Sciatic nerve (tissue), 2 donors: ENCODE measurements at regions not wholly inside any gene's neighbourhood (a gene's known extent, or its start where the extent isn't known, plus 50 kb on each side); places are given as distances from the start of the nearest gene placed in this dataset.

ENCODE experiments used
- ATAC-seq: fragments of 200-7000 bp; cut with Tn5 transposase; one replicate; pipeline ENCODE4 v1.9.1; 2020; ENCODE audit warnings: mild to moderate bottlenecking, moderate library complexity
- DNase-seq: peaks from one replicate; pipeline ENCODE4 v3.0.0-alpha.2; 2020; ENCODE audit warnings: low spot score
- intact Hi-C: fragments of 100-400 bp; cut with DNase I; formaldehyde crosslinking; loops from one replicate; pipeline ENCODE4 v1.14.2; 2022
- donor health status: DM: no; HTN: no; CAD: no.
- donor health status: DM: no; HTN: no; CAD: no.

- no peak for DNase-seq
- ATAC-seq = no peak
- intact Hi-C loops = no loop called here
Measured at GRCh38 chr2:144290276-144290675, 229.6 kb downstream of the ZEB2 start.

DNA sequence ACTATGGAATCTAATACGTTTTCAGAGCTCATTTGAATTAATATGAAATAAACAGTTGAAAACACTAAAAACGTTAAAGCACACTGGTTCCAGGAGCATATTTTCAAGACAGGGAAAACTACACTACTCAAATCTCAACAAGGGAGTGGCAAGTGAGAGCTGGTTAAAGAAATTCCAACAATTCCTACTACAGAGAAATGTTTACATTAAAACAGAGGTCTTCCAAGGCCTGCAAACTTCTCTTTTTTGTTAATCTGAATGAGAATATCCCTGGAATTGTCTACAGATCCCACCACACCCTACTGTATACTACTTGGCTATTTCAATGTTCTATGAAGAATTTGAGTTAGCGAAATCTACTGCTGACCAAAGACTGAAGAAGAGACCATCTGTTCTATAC lies 231.5 kb downstream of the ZEB2 start:
- intact Hi-C loops = no loop called here
- ATAC-seq (no peak), DNase-seq (no peak)

GRCh38 chr2:144285324-144285723 lies 234.6 kb downstream of the ZEB2 start:
- intact Hi-C loops = no loop called here

DNA sequence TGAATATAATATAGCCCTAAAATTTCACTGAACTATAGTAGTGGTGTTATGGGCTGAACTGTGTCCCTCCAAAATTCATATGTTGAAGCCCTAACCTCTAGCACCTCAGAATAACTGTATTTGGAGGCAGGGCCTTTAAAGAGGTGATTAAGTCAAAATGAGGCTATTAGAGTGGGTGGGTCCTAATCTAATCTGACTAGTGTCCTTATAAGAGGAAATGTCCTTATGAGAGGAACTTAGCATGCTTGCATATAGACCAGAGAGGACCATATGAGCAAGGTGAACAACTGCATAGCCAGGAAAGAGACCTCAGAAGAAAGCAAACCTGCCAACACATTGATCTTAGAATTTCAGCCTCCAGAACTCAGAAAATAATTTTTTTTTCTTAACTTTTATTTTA lies 238.4 kb downstream of the ZEB2 start:
- intact Hi-C loops = no loop called here
- no peak for ATAC-seq
- DNase-seq = no peak

More at GRCh38 chr2:144285324-144285723, 234.6 kb downstream of the ZEB2 start:
- no peak for DNase-seq
- ATAC-seq = no peak

DNA sequence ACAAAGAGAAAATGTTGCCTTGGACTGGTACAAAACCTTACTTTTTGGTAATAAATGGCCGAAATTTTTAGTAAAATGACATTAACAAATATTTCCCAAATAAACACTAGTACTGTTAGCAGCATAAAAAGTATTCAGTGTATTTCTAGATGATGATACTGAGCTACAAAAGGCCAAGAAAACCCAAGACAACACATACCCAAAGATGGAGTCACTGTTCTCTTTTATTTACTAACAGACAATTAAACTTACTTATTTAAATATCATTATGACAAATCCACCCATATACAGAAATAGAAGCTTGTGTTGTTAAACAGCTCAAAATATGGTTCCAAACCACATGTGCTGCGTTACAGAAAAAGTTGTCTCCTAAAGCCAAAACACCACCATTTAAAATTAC lies 239.9 kb downstream of the ZEB2 start:
- intact Hi-C loops = no loop called here
- ATAC-seq (no peak), DNase-seq (no peak)

DNA sequence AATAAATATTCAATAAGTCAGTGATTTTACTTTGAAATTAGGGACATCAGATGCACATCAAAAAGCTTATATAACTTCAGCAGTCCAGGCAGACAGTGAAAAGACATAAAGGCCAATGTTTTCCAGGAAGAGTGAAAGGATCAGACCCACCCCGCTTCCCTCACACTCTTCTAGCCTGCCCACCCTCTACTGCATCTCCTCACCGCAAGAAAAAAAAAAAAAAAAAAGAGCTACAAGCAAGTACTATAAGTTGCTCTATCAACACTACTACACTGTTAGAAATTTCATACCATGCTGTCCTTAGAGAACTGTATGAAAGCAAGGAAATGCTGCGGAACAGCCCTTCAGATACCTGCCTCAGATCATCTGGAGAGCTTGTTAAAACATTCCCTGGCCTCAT lies 240.8 kb downstream of the ZEB2 start:
- ATAC-seq = no peak
- intact Hi-C loops = no loop called here

DNA sequence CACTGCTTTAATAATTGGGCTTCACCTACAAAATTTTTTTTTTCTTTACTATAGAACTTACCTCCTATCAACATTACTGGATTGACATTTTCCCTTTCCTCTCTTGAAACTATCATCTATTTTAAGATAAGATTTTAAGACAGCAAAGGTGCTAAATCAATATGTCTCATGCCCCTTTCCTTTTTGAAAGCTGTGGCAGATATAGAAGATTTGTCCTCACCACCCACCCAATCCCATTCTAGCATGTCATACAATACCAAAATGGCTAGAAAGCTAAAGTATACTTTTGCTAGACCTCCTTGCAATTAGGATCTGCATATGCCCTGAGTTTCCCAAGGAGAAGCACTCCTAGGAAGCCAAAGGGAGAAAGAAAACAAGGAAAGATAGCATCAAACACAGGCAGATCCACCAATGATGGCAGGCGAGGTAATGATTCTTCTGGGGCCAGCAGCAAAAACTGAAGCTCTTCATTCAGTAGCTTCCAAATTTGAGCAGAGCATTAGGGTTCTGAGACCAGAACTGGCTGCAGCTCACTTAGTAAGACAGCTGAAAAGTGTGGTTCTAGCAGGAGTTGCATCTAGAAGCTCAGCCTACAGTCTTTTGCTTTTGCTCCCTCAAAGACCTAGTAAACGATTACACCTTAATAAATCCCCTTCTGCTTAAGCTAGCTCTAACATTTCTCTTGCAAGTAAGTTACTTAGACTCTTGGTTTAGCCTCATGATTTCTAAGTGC lies 242.1 kb downstream of the ZEB2 start:
- ATAC-seq = no peak
- intact Hi-C loops = no loop called here
- no peak for DNase-seq

More for the DNA sequence above, 240.8 kb downstream of the ZEB2 start:
- no peak for DNase-seq

- intact Hi-C loops = no loop called here
- ATAC-seq (no peak), DNase-seq (no peak)
Measured at GRCh38 chr2:144275340-144275739, 244.6 kb downstream of the ZEB2 start.

- intact Hi-C loops = no loop called here
- ATAC-seq (no peak), DNase-seq (no peak)
Measured at GRCh38 chr2:144274131-144274530, 245.8 kb downstream of the ZEB2 start.

DNA sequence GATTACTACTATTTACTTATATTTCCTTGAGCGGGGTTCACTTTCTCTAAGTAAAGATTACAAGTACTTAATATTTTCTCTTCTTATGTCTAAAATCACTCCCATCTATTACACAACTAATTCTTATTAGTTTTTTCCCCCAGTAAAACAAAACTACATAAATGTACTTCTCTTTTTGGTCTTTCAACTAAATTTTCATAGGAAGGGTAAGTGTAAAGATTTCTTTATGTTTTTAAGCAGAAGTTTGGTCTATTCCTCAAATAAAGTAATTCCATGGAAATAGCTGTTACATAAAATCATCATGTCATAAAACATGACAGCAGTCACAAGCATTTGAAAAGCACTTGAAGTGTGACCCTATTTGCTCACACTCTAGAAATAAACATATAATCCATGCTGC lies 249.0 kb downstream of the ZEB2 start:
- DNase-seq = no peak
- ATAC-seq = no peak
- intact Hi-C loops = no loop called here

DNA sequence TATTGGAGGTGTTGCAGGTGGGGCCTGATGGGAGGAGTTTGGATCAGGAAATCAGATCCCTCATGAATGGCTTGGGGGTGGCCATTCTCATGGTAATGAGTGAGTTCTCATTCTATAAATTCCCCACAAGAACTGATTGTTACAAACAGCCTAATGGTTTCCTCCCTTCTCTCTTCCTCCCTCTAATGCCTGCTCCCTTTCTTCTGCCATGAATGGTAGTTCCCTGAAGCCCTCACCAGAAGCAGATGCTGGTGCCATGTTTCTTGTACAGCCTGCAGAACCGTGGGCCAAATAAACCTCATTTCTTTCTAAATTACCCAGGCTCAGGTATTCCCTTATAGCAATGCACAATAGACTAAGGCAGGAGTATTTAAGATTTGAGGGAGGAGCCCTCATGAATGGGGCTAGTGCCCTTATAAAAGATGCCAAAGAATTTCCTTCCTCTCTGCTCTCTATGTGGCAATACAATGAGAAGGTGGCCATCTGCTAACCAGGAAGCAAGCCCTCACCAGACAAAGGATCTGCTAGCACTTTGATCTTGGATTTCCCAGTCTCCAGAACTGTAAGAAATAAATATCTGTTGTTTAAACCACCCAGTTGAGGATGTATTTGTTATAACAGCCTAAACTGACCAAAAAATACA lies 251.8 kb downstream of the ZEB2 start:
- intact Hi-C loops = no loop called here
- DNase-seq = no peak
- ATAC-seq = no peak

GRCh38 chr2:144267239-144267638 lies 252.7 kb downstream of the ZEB2 start:
- DNase-seq (no peak), ATAC-seq (no peak)
- intact Hi-C loops = no loop called here

DNA sequence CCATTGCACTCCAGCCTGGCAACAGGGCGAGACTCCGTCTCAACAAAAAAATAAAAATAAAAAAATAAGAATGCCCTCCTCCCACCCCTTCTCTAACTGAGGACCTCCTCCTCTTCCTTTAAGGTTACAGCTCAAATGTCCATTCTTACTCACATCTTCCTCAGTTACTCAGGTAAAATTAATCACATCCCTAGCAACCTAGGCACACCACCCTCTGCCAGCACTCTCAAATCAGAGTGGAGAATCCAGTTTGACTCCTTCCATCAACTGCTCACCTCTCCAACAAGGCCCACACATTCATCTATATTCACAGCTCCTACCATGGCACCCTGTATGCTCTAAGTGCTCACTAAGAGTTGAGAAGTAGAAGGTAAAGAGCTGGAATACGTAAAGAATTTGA lies 254.3 kb downstream of the ZEB2 start:
- no peak for ATAC-seq
- intact Hi-C loops = no loop called here

DNA sequence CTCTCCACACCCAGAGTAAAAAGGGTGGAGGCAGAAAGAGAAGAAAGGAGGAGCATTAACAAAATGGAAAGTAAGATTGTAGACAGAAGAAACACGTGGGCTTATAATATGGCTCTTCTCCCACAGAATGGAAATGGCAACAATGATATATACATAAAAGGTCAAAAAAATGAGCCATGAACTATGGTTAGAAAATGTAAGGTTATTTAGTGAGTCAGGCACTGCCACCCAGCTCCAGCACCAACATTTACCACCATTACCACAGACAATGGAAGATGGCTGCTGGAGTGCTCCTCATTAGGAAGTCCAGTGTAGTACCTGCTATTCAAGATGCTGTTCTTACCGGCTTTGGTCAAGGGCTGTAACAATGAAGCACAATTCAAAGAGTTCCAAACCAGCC lies 258.0 kb downstream of the ZEB2 start:
- ATAC-seq (no peak), DNase-seq (no peak)
- intact Hi-C loops = no loop called here

More for the DNA sequence above, 254.3 kb downstream of the ZEB2 start:
- no peak for DNase-seq

DNA sequence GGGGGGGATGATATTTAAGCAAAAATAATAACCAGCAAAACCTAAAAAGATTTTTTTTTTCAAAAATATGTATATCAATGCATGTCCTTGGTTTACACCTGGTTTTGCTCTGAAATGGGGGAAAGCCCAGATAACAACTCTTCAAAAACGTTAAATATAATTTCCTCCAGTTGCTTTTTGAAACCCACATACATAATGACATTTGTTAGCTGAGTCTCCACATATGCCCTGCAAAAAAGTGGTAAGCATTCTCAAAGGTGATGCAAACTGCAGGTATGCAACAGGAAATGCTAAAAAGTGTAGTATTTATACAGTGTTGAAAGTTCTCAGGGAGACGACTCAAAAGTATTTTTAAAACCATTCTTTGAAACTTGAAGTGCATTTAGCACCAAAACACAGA lies 258.6 kb downstream of the ZEB2 start:
- DNase-seq (no peak), ATAC-seq (no peak)
- intact Hi-C loops = no loop called here

DNA sequence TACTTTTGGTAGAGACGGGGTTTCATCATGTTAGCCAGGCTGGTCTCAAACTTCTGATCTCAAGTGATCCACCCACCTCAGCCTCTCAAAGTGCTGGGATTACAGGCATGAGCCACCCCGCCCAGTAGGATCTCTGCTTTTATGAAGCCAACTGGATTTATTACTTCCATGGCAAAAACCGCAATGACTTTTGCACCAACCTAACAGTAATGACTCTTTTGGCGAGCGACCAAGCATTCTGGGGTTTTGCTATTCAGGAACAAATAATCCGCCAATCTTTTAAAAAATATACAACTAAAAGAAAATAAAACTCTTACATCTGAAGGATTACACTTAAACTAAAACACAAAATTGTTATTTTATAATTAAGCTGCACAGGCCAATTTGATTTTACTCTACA lies 260.6 kb downstream of the ZEB2 start:
- DNase-seq (no peak), ATAC-seq (no peak)
- intact Hi-C loops = no loop called here

GRCh38 chr2:144258154-144258553 lies 261.8 kb downstream of the ZEB2 start:
- intact Hi-C loops = no loop called here
- ATAC-seq = no peak
- DNase-seq = no peak

GRCh38 chr2:144256996-144257707 lies 262.8 kb downstream of the ZEB2 start:
- intact Hi-C loops = no loop called here
- DNase-seq (no peak), ATAC-seq (peak; percentile 93)

GRCh38 chr2:144254342-144255235 lies 265.3 kb downstream of the ZEB2 start:
- intact Hi-C loops = no loop called here
- DNase-seq (no peak), ATAC-seq (no peak)
